ENCODE measurements at regions not wholly inside any gene's neighbourhood (a gene's known extent, or its start where the extent isn't known, plus 50 kb on each side); places are given as distances from the start of the nearest gene placed in this dataset.

DNA sequence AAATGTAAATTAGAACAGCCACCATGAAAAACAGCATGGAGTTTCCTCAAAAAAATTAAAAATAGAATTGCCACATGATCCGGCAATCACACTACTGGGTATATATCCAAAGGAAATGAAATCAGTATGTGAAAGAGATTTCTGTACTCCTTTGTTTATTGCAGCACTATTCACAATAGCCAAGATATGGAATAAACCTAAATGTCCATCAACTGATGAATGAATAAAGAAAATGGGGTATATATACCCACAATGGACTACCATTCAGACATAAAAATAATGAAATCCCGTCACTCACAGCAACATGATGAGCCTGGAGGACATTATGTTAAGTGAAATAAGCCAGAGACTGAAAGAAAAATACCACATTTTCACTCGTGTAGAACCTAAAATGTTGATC is 296.9 kb downstream of the RAP2B start:
- Histone ChIP-seq H3K27me3 (ENCODE audit: control insufficient read depth, insufficient read depth, low read length) (no peaks in the 10 kb centered on the region), H3K4me3 (ENCODE audit: low read depth in 2 of 2, low read length in 2 of 2) (no peak overlapping the region), H3K27ac (ENCODE audit: low read length) (no peak overlapping the region), H3K36me3 (ENCODE audit: control insufficient read depth, insufficient read depth, low read length) (no peaks in the 10 kb centered on the region), H3K9me3 (ENCODE audit: control insufficient read depth, insufficient read depth, low read depth, low read length) (no peaks in the 10 kb centered on the region), H3K4me1 (ENCODE audit: control insufficient read depth, insufficient read depth, low read length) (no peaks in the 10 kb centered on the region)
- ATAC-seq = no peak
- CTCF ChIA-PET = no interaction called here
- BruUV-seq (replicated peaks) = no TSS peak
- in situ Hi-C loops (cut with HindIII; ENCODE audit: low pct_unique_long_range_greater_than_20kb, low sequenced_read_pairs) = no loop called here
- POLR2A ChIA-PET = no interaction called here
- intact Hi-C loops (cut with micrococcal nuclease; ENCODE audit: unreplicated experiment) = no loop called here
- TF ChIP-seq SIN3A (IDR thresholded peaks at IDR 0.05; ENCODE audit: borderline replicate concordance, insufficient read depth, low read depth, low read length) = no peak
- no peak for TF ChIP-seq POLR2AphosphoS5 (IDR thresholded peaks at IDR 0.05; ENCODE audit: low read depth, low read length)
- TF ChIP-seq, protein P1, sequence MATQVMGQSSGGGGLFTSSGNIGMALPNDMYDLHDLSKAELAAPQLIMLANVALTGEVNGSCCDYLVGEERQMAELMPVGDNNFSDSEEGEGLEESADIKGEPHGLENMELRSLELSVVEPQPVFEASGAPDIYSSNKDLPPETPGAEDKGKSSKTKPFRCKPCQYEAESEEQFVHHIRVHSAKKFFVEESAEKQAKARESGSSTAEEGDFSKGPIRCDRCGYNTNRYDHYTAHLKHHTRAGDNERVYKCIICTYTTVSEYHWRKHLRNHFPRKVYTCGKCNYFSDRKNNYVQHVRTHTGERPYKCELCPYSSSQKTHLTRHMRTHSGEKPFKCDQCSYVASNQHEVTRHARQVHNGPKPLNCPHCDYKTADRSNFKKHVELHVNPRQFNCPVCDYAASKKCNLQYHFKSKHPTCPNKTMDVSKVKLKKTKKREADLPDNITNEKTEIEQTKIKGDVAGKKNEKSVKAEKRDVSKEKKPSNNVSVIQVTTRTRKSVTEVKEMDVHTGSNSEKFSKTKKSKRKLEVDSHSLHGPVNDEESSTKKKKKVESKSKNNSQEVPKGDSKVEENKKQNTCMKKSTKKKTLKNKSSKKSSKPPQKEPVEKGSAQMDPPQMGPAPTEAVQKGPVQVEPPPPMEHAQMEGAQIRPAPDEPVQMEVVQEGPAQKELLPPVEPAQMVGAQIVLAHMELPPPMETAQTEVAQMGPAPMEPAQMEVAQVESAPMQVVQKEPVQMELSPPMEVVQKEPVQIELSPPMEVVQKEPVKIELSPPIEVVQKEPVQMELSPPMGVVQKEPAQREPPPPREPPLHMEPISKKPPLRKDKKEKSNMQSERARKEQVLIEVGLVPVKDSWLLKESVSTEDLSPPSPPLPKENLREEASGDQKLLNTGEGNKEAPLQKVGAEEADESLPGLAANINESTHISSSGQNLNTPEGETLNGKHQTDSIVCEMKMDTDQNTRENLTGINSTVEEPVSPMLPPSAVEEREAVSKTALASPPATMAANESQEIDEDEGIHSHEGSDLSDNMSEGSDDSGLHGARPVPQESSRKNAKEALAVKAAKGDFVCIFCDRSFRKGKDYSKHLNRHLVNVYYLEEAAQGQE (IDR thresholded peaks at IDR 0.05; ENCODE audit: insufficient read depth in 1 of 2, low read depth in 2 of 2, low read length in 1 of 2) = no peak
- TF ChIP-seq CTCF (IDR thresholded peaks at IDR 0.05) = no peak
- TF ChIP-seq TCF7L2 (IDR thresholded peaks at IDR 0.05; ENCODE audit: low read depth, low read length) = no peak
- no peak for DNase-seq (ENCODE audit: low read depth, low spot score)

- CTCF ChIA-PET = no interaction called here
- Histone ChIP-seq H3K4me3 (ENCODE audit: low read depth in 2 of 2, low read length in 2 of 2) (no peak overlapping the region), H3K36me3 (ENCODE audit: control insufficient read depth, insufficient read depth, low read length) (no peaks in the 10 kb centered on the region), H3K9me3 (ENCODE audit: control insufficient read depth, insufficient read depth, low read depth, low read length) (no peaks in the 10 kb centered on the region), H3K4me1 (ENCODE audit: control insufficient read depth, insufficient read depth, low read length) (no peaks in the 10 kb centered on the region), H3K27ac (ENCODE audit: low read length) (no peak overlapping the region), H3K27me3 (ENCODE audit: control insufficient read depth, insufficient read depth, low read length) (no peaks in the 10 kb centered on the region)
- BruUV-seq (replicated peaks) = no TSS peak
- intact Hi-C loops (cut with micrococcal nuclease; ENCODE audit: unreplicated experiment) = no loop called here
- no peak for ATAC-seq
- DNase-seq (ENCODE audit: low read depth, low spot score) = no peak
- POLR2A ChIA-PET = no interaction called here
- in situ Hi-C loops (cut with HindIII; ENCODE audit: low pct_unique_long_range_greater_than_20kb, low sequenced_read_pairs) = no loop called here
- TF ChIP-seq, protein P1 (IDR thresholded peaks at IDR 0.05; ENCODE audit: insufficient read depth in 1 of 2, low read depth in 2 of 2, low read length in 1 of 2) = no peak
- TF ChIP-seq POLR2AphosphoS5 (IDR thresholded peaks at IDR 0.05; ENCODE audit: low read depth, low read length) = no peak
- TF ChIP-seq CTCF (IDR thresholded peaks at IDR 0.05) = no peak
- TF ChIP-seq SIN3A (IDR thresholded peaks at IDR 0.05; ENCODE audit: borderline replicate concordance, insufficient read depth, low read depth, low read length) = no peak
- no peak for TF ChIP-seq TCF7L2 (IDR thresholded peaks at IDR 0.05; ENCODE audit: low read depth, low read length)
Observed at GRCh38 chr3:153462545-153462944, 300.5 kb downstream of the RAP2B start.

Data from Panc1 (cell line).